NCI-H2171 treated with DMSO at 0.1 percent for 48 hours (cell line): ENCODE measurements at regions not wholly inside any gene's neighbourhood (a gene's known extent, or its start where the extent isn't known, plus 50 kb on each side); places are given as distances from the start of the nearest gene placed in this dataset.
"Not testable (repeated sequence)": the region's sequence is repeated elsewhere in the genome, so short reads cannot be mapped to it uniquely, and the experiment has no call there.

ENCODE experiments used
- DNase-seq: peaks from one replicate; lab custom pipeline; 2025; lab: John Stamatoyannopoulos, UW

- no peak for DNase-seq
Measured at GRCh38 chr2:11993749-11994148, 247.3 kb downstream of the LPIN1 start.

- DNase-seq, result no peak
Measured at GRCh38 chr2:11995456-11995855, 249.0 kb downstream of the LPIN1 start.

- DNase-seq, result no peak
Measured at GRCh38 chr2:11996618-11997017, 250.2 kb downstream of the LPIN1 start.

- no peak for DNase-seq
Measured at GRCh38 chr2:11997142-11997541, 250.7 kb downstream of the LPIN1 start.

- DNase-seq, result no peak
Measured at GRCh38 chr2:11998218-11998617, 251.8 kb downstream of the LPIN1 start.

GRCh38 chr2:11998626-11999378 lies 252.4 kb downstream of the LPIN1 start:
- no peak for DNase-seq

GRCh38 chr2:12001621-12002020 lies 255.2 kb downstream of the LPIN1 start:
- no peak for DNase-seq

GRCh38 chr2:12002215-12002614 lies 255.8 kb downstream of the LPIN1 start:
- no peak for DNase-seq

GRCh38 chr2:12004713-12005112 lies 258.3 kb downstream of the LPIN1 start:
- no peak for DNase-seq

- DNase-seq, result peak; percentile 81
Measured at GRCh38 chr2:12005886-12006681, 259.7 kb downstream of the LPIN1 start.

- DNase-seq, result no peak
Measured at GRCh38 chr2:12006850-12007249, 260.4 kb downstream of the LPIN1 start.

GRCh38 chr2:12007282-12007681 lies 260.9 kb downstream of the LPIN1 start:
- no peak for DNase-seq

GRCh38 chr2:12008425-12009061 lies 262.1 kb downstream of the LPIN1 start:
- no peak for DNase-seq

- DNase-seq, result no peak
Measured at GRCh38 chr2:12009323-12009905, 263.0 kb downstream of the LPIN1 start.

GRCh38 chr2:12010059-12010458 lies 263.6 kb downstream of the LPIN1 start:
- DNase-seq, result no peak

GRCh38 chr2:12010779-12011178 lies 264.3 kb downstream of the LPIN1 start:
- DNase-seq, result no peak

- DNase-seq, result peak; percentile 44
Measured at GRCh38 chr2:12014088-12014960, 267.9 kb downstream of the LPIN1 start.

GRCh38 chr2:12017499-12018157 lies 271.2 kb downstream of the LPIN1 start:
- no peak for DNase-seq

- not testable (repeated sequence) for DNase-seq
Measured at GRCh38 chr2:12018726-12019125, 272.3 kb downstream of the LPIN1 start.

- DNase-seq, result peak; percentile 38
Measured at GRCh38 chr2:12020833-12021469, 274.5 kb downstream of the LPIN1 start.
